CD4-positive, alpha-beta T cell (primary cell): ENCODE measurements at regions not wholly inside any gene's neighbourhood (a gene's known extent, or its start where the extent isn't known, plus 50 kb on each side); places are given as distances from the start of the nearest gene placed in this dataset.

ENCODE experiments used
- ATAC-seq: fragments of 200-7000 bp; cut with Tn5 transposase; one replicate; pipeline ENCODE4 v1.10.0; 2022; ENCODE audit warnings: mild to moderate bottlenecking; ENCODE audit not compliant: poor library complexity
- CTCF ChIA-PET: fragments of 350-600 bp; sonication (Branson Sonifier 250); formaldehyde crosslinking; loops from one replicate; lab custom pipeline; 2021; ENCODE audit warnings: antibody characterized with exemption, inconsistent platforms; lab: Charles Lee
- POLR2A ChIA-PET: fragments of 350-600 bp; sonication (Branson Sonifier 250); formaldehyde crosslinking; loops from one replicate; lab custom pipeline; 2021; ENCODE audit warnings: antibody characterized with exemption, inconsistent platforms; lab: Charles Lee
- DNase-seq, 14 experiments: peaks; one replicate each; pipeline ENCODE4 v3.0.0-alpha.2; 2013 to 2020; ENCODE audit warnings: mixed read lengths in 2 of 14
- H3K27ac ChIP-seq, 2 donors: one replicate each; pipeline versions ENCODE4 v1.5.1 to v1.7.0; 2013; ENCODE audit warnings: low read length in 2 of 2, low read depth in 1 of 2, mild to moderate bottlenecking in 1 of 2
- H3K27me3 ChIP-seq, 2 experiments: 1 replicate in 1 of 2; 2 replicates in 1 of 2; pipeline versions ENCODE4 v1.6.1 to v1.7.0; 2013; ENCODE audit warnings: low read length in 2 of 2, control low read depth in 1 of 2, mild to moderate bottlenecking in 1 of 2, moderate library complexity in 1 of 2; ENCODE audit not compliant: insufficient read depth in 2 of 2, control insufficient read depth in 1 of 2
- H3K36me3 ChIP-seq: one replicate; pipeline ENCODE4 v1.6.1; 2013; ENCODE audit warnings: low read length, control low read depth; ENCODE audit not compliant: insufficient read depth
- H3K4me1 ChIP-seq: one replicate; pipeline ENCODE4 v1.6.1; 2013; ENCODE audit warnings: low read length, control low read depth; ENCODE audit not compliant: insufficient read depth
- H3K4me3 ChIP-seq: one replicate; pipeline ENCODE4 v1.5.1; 2013; ENCODE audit warnings: mild to moderate bottlenecking, low read length, moderate library complexity
- H3K9me3 ChIP-seq, 2 experiments: 1 replicate in 1 of 2; 2 replicates in 1 of 2; pipeline versions ENCODE4 v1.6.1 to v1.7.0; 2013; ENCODE audit warnings: low read length in 2 of 2, mild to moderate bottlenecking in 2 of 2, control low read depth in 1 of 2, moderate library complexity in 1 of 2; ENCODE audit not compliant: control insufficient read depth in 1 of 2, insufficient read depth in 1 of 2
- H3K27ac Mint-ChIP-seq: one replicate; pipeline ENCODE4 v1.8.0; 2020; ENCODE audit warnings: mixed read lengths
- H3K27me3 Mint-ChIP-seq: one replicate; pipeline ENCODE4 v1.8.0; 2021; ENCODE audit warnings: mixed read lengths
- H3K36me3 Mint-ChIP-seq: one replicate; pipeline ENCODE4 v1.8.0; 2021; ENCODE audit warnings: low read depth, mixed read lengths
- H3K4me1 Mint-ChIP-seq: one replicate; pipeline ENCODE4 v1.8.0; 2021; ENCODE audit warnings: low read depth, mixed read lengths
- H3K4me3 Mint-ChIP-seq: one replicate; pipeline ENCODE4 v1.8.0; 2020; ENCODE audit warnings: mild to moderate bottlenecking, mixed read lengths
- H3K9me3 Mint-ChIP-seq: one replicate; pipeline ENCODE4 v1.8.0; 2020; ENCODE audit warnings: mixed read lengths
- intact Hi-C, 2 experiments: fragments of 100-400 bp; cut with DNase I in 1 of 2; cut with micrococcal nuclease in 1 of 2; formaldehyde crosslinking; loops; one replicate each; pipeline versions ENCODE4 v1.15.1 to v1.9.0; 2023 to 2025; cut with DNase I, micrococcal nuclease
- TF ChIP-seq, protein P1 (sequence below): fragments of 200-600 bp; IDR thresholded peaks from one replicate; pipeline ENCODE4 v1.8.0; 2022; ENCODE audit warnings: antibody characterized with exemption, mild to moderate bottlenecking

DNA sequence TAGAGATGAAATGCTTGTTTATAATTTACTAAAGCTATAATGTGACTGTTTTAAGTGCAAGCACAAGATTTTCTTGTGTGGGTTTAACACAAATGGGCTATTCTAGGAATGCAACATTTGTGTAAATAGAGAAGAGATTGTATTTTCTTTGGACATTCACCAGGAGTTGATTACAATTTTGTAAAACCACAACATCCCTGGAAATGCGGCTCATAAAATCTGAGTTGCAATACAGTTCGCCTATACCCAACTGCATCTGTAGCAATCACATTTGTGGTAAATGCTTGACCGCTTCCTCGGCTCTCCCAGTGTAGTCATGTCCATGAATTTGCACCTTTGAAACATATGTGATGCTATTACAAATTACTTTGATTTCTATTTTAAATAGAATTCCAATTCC lies 348.7 kb upstream of the CDH20 start:
- H3K9me3 Mint-ChIP-seq: peaks cover 2% of the 10 kb centered on the region
- Histone ChIP-seq H3K4me1 (no peaks in the 10 kb centered on the region), H3K27ac (no peak overlapping the region), H3K36me3 (no peaks in the 10 kb centered on the region), H3K4me3 (no peak overlapping the region), H3K9me3 (no peaks in the 10 kb centered on the region), H3K27me3 (no peaks in the 10 kb centered on the region)
- intact Hi-C loops: no loop called here
- H3K36me3 Mint-ChIP-seq: no peaks in the 10 kb centered on the region
- no peak for DNase-seq
- ChIA-PET CTCF (no interaction called here), POLR2A (no interaction called here)
- H3K27me3 Mint-ChIP-seq: no peaks in the 10 kb centered on the region
- no peak for ATAC-seq
- no peaks in the 10 kb centered on the region for H3K4me1 Mint-ChIP-seq
- H3K4me3 Mint-ChIP-seq: no peak overlapping the region
- TF ChIP-seq, protein P1, sequence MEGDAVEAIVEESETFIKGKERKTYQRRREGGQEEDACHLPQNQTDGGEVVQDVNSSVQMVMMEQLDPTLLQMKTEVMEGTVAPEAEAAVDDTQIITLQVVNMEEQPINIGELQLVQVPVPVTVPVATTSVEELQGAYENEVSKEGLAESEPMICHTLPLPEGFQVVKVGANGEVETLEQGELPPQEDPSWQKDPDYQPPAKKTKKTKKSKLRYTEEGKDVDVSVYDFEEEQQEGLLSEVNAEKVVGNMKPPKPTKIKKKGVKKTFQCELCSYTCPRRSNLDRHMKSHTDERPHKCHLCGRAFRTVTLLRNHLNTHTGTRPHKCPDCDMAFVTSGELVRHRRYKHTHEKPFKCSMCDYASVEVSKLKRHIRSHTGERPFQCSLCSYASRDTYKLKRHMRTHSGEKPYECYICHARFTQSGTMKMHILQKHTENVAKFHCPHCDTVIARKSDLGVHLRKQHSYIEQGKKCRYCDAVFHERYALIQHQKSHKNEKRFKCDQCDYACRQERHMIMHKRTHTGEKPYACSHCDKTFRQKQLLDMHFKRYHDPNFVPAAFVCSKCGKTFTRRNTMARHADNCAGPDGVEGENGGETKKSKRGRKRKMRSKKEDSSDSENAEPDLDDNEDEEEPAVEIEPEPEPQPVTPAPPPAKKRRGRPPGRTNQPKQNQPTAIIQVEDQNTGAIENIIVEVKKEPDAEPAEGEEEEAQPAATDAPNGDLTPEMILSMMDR: no peak
- H3K27ac Mint-ChIP-seq: no peak overlapping the region

DNA sequence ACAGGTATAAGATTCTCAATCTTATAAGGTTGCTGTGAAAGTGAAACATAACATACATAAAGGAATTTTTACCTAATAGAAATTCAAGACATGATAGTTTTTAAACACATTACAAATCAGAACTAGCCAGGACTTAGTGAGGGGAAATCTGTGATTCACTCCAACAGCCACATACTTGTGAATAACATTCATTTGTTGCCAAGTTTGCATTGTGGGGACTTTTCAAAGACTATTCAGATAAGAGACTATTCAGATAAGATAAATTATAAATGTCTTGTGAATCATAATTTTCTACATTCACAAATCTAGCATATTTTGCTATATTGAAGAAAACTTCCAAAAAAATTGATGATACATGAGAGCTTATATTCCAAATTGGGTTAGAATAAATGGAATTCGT lies 345.3 kb upstream of the CDH20 start:
- H3K36me3 Mint-ChIP-seq: no peaks in the 10 kb centered on the region
- no peak overlapping the region for H3K4me3 Mint-ChIP-seq
- intact Hi-C loops: no loop called here
- no peaks in the 10 kb centered on the region for H3K27me3 ChIP-seq
- no peak overlapping the region for H3K27ac Mint-ChIP-seq
- TF ChIP-seq, protein P1: no peak
- no peak overlapping the region for H3K4me3 ChIP-seq
- H3K4me1 ChIP-seq: no peaks in the 10 kb centered on the region
- H3K27ac ChIP-seq: no peak overlapping the region
- no peaks in the 10 kb centered on the region for H3K4me1 Mint-ChIP-seq
- no peaks in the 10 kb centered on the region for H3K36me3 ChIP-seq
- no peak for ATAC-seq
- peaks cover 8% of the 10 kb centered on the region for H3K9me3 Mint-ChIP-seq
- H3K27me3 Mint-ChIP-seq: no peaks in the 10 kb centered on the region
- DNase-seq: no peak
- H3K9me3 ChIP-seq: no peaks in the 10 kb centered on the region
- POLR2A ChIA-PET: no interaction called here
- CTCF ChIA-PET: no interaction called here

DNA sequence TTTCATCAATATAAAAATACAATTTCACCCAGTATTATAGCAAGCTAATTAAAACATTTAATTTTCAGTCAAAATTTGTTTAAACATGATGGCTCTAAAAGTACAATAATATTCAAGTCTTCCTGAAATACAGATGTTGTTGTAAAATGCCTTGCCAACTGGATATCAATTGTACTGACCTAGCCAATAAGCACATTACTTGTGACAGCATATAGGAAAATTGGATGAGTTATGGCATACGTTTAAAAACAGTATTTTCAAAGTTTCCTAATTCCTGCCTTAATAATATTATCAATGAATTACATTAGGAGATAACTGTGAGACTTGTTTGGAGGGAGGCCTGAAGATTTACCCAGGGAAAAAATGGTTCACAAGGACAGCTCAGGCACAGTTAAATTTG lies 336.9 kb upstream of the CDH20 start:
- Histone ChIP-seq H3K27ac (no peak overlapping the region), H3K36me3 (no peaks in the 10 kb centered on the region), H3K27me3 (no peaks in the 10 kb centered on the region), H3K9me3 (peaks cover 0 to 8% of the 10 kb centered on the region in 2 experiments), H3K4me1 (no peaks in the 10 kb centered on the region), H3K4me3 (no peak overlapping the region)
- no peaks in the 10 kb centered on the region for H3K27me3 Mint-ChIP-seq
- ATAC-seq (no peak), DNase-seq (no peak)
- ChIA-PET POLR2A (no interaction called here), CTCF (no interaction called here)
- no peak overlapping the region for H3K27ac Mint-ChIP-seq
- intact Hi-C loops: no loop called here
- H3K4me3 Mint-ChIP-seq: no peak overlapping the region
- H3K9me3 Mint-ChIP-seq: peaks cover 5% of the 10 kb centered on the region
- no peaks in the 10 kb centered on the region for H3K4me1 Mint-ChIP-seq
- TF ChIP-seq, protein P1: no peak
- H3K36me3 Mint-ChIP-seq: no peaks in the 10 kb centered on the region
